Left ventricle myocardium inferior (tissue), 1 donor: ENCODE measurements at regions not wholly inside any gene's neighbourhood (a gene's known extent, or its start where the extent isn't known, plus 50 kb on each side); places are given as distances from the start of the nearest gene placed in this dataset.
"Not testable (repeated sequence)": the region's sequence is repeated elsewhere in the genome, so short reads cannot be mapped to it uniquely, and the experiment has no call there.

ENCODE experiments used
- DNase-seq: peaks from one replicate; pipeline ENCODE4 v3.0.0-alpha.2; 2020
- H3K27ac ChIP-seq: fragments of 200-600 bp; replicated peaks from 2 replicates; pipeline ENCODE4 v1.8.0; 2021
- H3K27me3 ChIP-seq: fragments of 200-600 bp; 2 replicates; pipeline ENCODE4 v1.8.0; 2021; ENCODE audit warnings: low read depth
- H3K36me3 ChIP-seq: fragments of 200-600 bp; 2 replicates; pipeline ENCODE4 v1.8.0; 2021
- H3K4me1 ChIP-seq: fragments of 200-600 bp; 2 replicates; pipeline ENCODE4 v1.8.0; 2021
- H3K4me3 ChIP-seq: fragments of 200-600 bp; 2 replicates; pipeline ENCODE4 v1.8.0; 2021; ENCODE audit warnings: mild to moderate bottlenecking, moderate library complexity
- H3K9me3 ChIP-seq: fragments of 200-600 bp; replicated peaks from 2 replicates; pipeline ENCODE4 v1.8.0; 2021
- intact Hi-C: fragments of 100-400 bp; cut with micrococcal nuclease; formaldehyde crosslinking; loops from one replicate; pipeline ENCODE4 v1.11.0; 2022
- TF ChIP-seq, protein P1 (sequence below): fragments of 200-600 bp; IDR thresholded peaks from 2 replicates; pipeline ENCODE4 v1.8.0; 2021; ENCODE audit warnings: antibody characterized with exemption, mild to moderate bottlenecking, borderline replicate concordance
- donor health status: DM: no; HTN: yes; CAD: no; lungs with severe emphysema.

- intact Hi-C loops = no loop called here
- H3K27ac ChIP-seq = no peak overlapping the region
- H3K36me3 ChIP-seq = no peaks in the 10 kb centered on the region
- no peak overlapping the region for H3K4me3 ChIP-seq
- H3K9me3 ChIP-seq = peaks cover 14% of the 10 kb centered on the region
- no peaks in the 10 kb centered on the region for H3K4me1 ChIP-seq
- H3K27me3 ChIP-seq = no peaks in the 10 kb centered on the region
- no peak for DNase-seq
- TF ChIP-seq, protein P1, sequence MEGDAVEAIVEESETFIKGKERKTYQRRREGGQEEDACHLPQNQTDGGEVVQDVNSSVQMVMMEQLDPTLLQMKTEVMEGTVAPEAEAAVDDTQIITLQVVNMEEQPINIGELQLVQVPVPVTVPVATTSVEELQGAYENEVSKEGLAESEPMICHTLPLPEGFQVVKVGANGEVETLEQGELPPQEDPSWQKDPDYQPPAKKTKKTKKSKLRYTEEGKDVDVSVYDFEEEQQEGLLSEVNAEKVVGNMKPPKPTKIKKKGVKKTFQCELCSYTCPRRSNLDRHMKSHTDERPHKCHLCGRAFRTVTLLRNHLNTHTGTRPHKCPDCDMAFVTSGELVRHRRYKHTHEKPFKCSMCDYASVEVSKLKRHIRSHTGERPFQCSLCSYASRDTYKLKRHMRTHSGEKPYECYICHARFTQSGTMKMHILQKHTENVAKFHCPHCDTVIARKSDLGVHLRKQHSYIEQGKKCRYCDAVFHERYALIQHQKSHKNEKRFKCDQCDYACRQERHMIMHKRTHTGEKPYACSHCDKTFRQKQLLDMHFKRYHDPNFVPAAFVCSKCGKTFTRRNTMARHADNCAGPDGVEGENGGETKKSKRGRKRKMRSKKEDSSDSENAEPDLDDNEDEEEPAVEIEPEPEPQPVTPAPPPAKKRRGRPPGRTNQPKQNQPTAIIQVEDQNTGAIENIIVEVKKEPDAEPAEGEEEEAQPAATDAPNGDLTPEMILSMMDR = no peak
Measured at GRCh38 chr6:48542191-48542590, 431.2 kb upstream of the PTCHD4 start.

GRCh38 chr6:48541649-48542048, 430.7 kb upstream of the PTCHD4 start:
- H3K27ac ChIP-seq = no peak overlapping the region
- H3K4me1 ChIP-seq = no peaks in the 10 kb centered on the region
- H3K27me3 ChIP-seq = no peaks in the 10 kb centered on the region
- TF ChIP-seq, protein P1 = no peak
- intact Hi-C loops = no loop called here
- H3K4me3 ChIP-seq = no peak overlapping the region
- H3K9me3 ChIP-seq = peaks cover 14% of the 10 kb centered on the region
- H3K36me3 ChIP-seq = no peaks in the 10 kb centered on the region
- no peak for DNase-seq

GRCh38 chr6:48535582-48536009, 424.6 kb upstream of the PTCHD4 start:
- Histone ChIP-seq H3K4me3 (no peak overlapping the region), H3K27ac (no peak overlapping the region), H3K27me3 (no peaks in the 10 kb centered on the region), H3K9me3 (no peaks in the 10 kb centered on the region), H3K36me3 (no peaks in the 10 kb centered on the region), H3K4me1 (no peaks in the 10 kb centered on the region)
- TF ChIP-seq, protein P1 = no peak
- intact Hi-C loops = no loop called here
- DNase-seq = no peak

DNA sequence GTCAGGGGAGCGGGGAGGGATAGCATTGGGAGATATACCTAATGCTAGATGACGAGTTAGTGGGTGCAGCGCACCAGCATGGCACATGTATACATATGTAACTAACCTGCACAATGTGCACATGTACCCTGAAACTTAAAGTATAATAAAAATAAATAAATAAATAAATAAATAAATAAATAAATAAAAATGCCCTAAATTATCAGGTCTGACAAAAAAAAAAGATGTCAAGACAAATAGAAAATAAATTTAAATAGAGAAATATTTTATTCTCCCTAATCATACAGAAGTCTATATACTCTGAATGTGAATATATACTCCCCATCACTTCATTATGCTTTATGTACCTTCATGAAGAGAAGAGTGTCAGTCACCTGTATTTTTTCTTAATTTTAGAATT, 420.0 kb upstream of the PTCHD4 start:
- H3K4me3 ChIP-seq, H3K4me1 ChIP-seq, H3K36me3 ChIP-seq, H3K27me3 ChIP-seq, H3K27ac ChIP-seq, DNase-seq, H3K9me3 ChIP-seq, intact Hi-C loops: not testable (repeated sequence)

DNA sequence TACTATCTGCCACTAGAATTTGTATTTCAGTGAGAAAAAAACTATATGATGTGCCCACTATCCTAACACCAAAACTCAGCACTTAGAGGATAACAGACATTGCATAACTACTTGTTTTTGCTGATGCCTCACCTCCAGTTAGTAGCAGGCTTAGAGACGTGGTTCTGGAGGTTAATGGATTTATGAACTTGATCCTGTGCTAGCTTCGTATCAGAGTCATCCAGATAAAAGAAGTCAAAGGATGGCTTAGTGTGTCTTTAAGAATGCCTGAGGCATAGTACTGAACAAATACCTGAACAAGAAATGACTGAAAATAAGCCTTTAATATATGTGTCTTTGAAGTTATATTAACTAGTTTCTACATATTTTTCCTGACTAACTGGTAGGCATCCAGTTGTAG, 414.9 kb upstream of the PTCHD4 start:
- no peak for DNase-seq
- Histone ChIP-seq H3K36me3 (no peaks in the 10 kb centered on the region), H3K4me1 (no peaks in the 10 kb centered on the region), H3K4me3 (no peak overlapping the region), H3K27me3 (no peaks in the 10 kb centered on the region), H3K9me3 (no peaks in the 10 kb centered on the region), H3K27ac (no peak overlapping the region)
- intact Hi-C loops = no loop called here
- TF ChIP-seq, protein P1 = no peak

DNA sequence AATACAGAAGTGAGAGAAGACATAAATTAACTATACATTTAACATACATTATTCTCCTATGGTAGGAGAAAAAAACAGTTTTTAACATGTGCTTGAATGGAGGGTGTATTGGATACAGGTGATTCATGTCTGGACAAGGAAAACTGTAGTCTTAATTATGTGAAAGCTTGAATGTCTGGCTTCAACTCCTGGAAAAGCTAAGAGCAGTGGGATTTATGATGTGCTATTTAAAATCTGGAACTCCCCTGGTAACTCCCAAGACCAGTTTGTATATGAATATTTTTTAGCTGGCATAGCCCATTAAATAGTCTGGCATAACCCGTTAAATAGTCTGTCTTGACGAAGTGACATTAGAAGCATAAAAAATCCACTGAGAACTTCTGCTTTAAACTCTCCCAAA, 410.0 kb upstream of the PTCHD4 start:
- H3K4me1 ChIP-seq = no peaks in the 10 kb centered on the region
- no peak overlapping the region for H3K27ac ChIP-seq
- H3K9me3 ChIP-seq = no peaks in the 10 kb centered on the region
- TF ChIP-seq, protein P1 = no peak
- intact Hi-C loops = no loop called here
- no peak overlapping the region for H3K4me3 ChIP-seq
- no peaks in the 10 kb centered on the region for H3K36me3 ChIP-seq
- no peak for DNase-seq
- H3K27me3 ChIP-seq = no peaks in the 10 kb centered on the region
